CD4-positive, alpha-beta T cell treated with Interleukin-15 for 4 hours (primary cell): ENCODE measurements at regions not wholly inside any gene's neighbourhood (a gene's known extent, or its start where the extent isn't known, plus 50 kb on each side); places are given as distances from the start of the nearest gene placed in this dataset.

Experiments used
- DNase-seq: peaks from one replicate; pipeline ENCODE4 v3.0.0-alpha.2; 2020; ENCODE audit warnings: low spot score

DNA sequence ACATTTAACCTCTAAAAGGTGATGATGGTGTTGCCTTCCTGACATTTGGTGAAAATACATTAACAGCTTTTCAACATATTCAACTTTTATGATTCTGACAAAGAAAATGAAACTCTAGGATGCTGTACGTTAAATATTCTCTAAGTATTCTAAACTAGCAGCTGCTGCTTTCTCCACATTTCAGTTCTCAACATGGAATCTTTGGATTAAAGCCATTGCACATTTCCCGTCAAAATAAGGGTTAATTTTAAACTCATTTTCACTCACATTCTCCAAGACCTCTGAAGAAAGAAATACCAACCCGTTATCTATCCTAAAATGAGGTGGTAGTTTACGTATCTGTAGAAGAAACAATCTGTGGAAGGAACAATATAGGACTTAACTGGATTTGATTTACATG lies 655.7 kb upstream of the ARPP21 start:
- DNase-seq = no peak

DNA sequence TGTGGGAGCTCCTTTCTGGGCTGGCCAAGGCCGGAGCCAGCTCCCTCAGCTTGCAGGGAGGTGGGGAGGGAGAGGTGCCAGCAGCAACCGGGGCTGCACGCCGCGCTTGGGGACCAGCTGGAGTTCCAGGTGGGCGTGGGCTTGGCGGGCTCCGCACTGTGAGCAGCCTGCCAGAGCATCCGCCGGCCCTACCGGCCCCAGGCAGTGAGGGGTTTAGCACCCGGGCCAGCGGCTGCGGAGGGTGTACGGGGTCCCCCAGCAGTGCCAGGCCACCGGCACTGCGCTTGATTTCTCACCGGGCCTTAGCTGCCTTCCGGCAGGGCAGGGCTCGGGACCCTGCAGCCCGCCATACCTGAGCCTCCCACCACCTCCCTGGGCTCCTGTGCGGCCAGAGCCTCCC lies 651.0 kb upstream of the ARPP21 start:
- no peak for DNase-seq

GRCh38 chr3:34995796-34996430 lies 643.4 kb upstream of the ARPP21 start:
- DNase-seq = no peak

GRCh38 chr3:34998902-34999301 lies 640.4 kb upstream of the ARPP21 start:
- no peak for DNase-seq

DNA sequence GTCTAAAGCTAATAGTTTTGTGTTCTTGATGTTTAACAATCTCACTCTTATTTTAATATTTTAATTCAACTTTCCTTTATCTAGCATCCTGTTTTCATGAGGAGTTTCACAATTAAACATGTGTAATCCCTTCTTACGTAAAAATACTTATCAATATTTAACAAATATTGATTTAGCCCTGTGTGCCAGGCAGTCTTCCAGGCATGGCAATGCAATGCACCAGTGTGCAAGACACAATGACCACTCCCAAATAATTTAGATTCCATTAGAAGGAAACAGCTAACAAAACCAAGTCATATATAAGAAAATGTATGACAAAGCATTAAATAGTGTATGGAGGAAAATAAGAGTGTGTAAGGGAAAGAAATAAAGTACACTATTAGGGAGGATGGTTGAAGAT lies 627.1 kb upstream of the ARPP21 start:
- no peak for DNase-seq

GRCh38 chr3:35028157-35028556 lies 611.2 kb upstream of the ARPP21 start:
- DNase-seq = no peak

DNA sequence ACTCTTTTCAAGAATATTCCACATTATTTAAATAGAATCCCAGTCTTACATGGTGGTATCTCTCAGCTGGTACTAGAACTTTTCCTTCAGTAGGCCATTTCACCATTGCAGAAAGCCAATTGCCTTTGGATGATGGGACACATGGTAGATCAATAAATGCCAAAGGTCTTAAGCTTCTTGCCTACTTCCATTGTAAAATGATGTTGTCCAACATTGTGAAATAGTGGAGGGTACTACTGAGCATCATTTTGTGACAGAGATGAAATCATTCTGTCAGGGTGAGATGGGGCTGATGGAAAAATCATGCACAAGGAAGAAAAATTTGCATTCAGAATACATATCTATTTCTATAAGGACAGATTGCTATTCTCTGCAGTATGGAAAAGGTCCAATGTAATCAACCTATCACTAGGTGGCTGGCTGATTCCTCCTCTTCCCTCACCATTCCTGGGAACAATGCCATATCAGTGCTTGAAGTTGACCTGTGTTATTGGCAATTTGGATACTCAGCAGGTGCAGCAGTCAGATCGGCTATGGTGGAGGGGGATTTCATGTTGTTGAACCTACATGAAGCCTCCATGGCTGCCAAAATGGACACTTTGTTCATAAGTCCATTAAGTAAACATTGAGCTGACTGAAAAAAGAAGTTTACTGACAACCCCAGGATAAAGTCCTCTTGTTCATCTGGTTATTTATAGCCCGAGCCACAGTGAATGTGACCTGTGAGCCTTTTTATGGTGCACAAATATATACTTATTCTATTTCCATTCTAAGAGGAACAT lies 596.9 kb upstream of the ARPP21 start:
- no peak for DNase-seq

GRCh38 chr3:35043040-35043439 lies 596.3 kb upstream of the ARPP21 start:
- DNase-seq = no peak

DNA sequence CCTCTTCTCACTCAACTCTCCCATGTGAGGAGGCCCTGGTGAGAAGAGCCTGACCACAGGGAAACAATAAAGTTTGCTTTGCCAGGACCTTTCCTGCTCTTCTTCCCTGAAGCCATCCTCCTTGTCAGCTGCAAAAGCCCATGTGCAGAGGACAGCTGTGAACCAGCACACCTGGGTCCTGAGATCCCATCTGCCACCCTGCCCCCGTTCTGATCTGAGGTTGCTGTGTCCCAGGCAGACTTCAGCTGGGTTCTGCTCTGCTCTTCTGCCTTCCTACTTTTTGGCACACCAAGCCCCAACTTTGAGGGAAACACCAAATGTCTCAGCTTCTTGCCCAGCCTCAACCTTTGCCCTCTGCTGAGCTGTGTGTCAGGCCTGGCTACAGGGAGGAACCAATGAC lies 595.1 kb upstream of the ARPP21 start:
- no peak for DNase-seq

- DNase-seq = no peak
Observed at GRCh38 chr3:35045118-35045517, 594.2 kb upstream of the ARPP21 start.

DNA sequence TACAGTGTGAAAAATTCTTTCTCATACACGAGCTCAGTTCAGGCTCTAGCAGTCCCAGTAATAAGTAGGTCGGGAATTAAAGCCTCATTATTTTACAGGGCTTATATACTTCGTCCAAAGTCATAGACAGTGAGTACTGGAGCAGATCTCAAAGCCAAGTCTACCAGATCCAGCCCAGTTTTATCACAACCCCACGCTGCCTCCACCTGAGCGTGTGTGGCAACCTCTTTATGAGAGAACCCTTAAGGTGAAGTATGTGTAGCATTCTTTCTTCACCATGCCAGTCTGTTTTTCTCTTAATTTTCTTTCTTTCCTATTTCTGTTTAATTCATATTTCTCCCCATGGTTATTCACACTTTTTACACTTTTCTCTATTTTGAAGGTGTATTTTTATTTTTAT lies 574.6 kb upstream of the ARPP21 start:
- no peak for DNase-seq

DNA sequence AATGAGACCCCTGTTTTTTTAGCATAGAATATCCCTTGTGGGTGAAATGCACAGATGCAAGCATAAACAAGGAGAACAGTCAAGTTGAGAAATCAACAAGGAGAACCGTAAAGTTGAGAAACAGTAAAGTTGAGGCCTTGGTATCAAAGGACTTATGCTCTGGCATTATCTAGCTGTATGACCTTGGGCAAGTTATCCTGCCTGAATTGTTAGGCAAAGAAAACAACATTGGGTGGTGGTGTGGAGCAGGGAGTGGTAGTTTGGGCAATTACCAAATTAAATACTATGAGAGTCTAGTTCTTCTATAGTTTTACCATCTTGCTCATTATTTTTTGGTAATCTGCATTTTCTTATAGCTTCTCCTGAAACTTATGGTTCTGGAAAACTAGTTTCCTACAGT lies 573.4 kb upstream of the ARPP21 start:
- no peak for DNase-seq

GRCh38 chr3:35067750-35068149 lies 571.6 kb upstream of the ARPP21 start:
- DNase-seq = no peak

DNA sequence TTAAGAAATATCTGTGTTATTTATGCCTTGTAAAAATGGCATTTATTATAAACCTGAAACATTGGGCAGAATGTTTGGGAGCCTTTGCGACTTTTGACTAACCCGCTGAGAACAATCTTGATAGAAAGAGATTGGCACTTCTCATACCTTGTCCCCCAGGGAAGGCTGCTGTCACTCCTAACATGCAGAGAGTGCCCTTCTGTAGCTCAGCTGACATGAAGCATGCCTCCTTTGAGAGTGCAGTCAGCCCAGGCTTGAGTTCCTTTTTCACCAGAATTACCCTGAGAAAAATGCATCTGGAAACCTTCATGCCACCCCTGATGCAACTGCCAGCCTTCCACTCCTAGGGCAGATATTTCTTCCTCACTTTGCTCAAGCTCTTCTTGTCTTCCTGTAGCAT lies 569.2 kb upstream of the ARPP21 start:
- no peak for DNase-seq

- no peak for DNase-seq
Observed at GRCh38 chr3:35071772-35072171, 567.6 kb upstream of the ARPP21 start.

GRCh38 chr3:35078780-35079179 lies 560.5 kb upstream of the ARPP21 start:
- no peak for DNase-seq

DNA sequence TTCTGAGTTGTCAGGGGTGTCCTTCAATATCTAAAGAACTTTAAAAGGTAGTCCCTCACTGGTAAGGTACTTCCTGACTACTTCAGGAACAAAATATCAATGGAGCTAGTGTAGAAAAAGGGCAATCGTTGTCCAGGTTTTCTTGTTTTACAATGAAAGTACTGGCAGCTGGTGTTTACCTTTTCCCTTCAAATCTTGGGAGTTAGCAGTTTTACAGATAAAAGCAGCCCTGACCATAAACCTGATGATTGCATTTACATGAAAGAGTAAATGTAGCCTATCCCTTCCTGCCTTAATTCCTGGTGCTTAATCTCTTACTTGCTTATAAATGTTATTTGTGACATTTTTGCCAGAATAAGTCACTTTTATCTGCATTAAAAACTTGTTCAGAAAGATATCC lies 559.9 kb upstream of the ARPP21 start:
- DNase-seq = no peak

- no peak for DNase-seq
Observed at GRCh38 chr3:35081899-35082298, 557.4 kb upstream of the ARPP21 start.

DNA sequence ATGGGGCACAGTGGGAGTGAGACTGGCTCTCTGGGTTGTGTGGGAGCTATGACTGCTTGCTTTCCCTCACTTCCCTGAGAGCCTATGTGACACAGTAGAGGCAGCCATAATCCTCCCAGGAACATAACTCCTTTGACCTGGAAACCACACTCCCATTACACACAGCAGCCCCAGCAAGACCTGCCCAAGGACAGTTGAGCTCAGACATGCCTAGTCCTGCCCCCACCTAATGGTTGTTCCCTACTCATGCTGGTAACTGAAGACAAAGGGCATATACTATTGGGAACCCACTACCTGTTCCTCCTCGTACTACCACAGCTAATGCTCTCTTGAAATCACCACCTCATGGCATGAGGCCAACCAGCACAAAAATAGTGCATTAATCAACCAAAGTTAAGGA lies 550.4 kb upstream of the ARPP21 start:
- no peak for DNase-seq

DNA sequence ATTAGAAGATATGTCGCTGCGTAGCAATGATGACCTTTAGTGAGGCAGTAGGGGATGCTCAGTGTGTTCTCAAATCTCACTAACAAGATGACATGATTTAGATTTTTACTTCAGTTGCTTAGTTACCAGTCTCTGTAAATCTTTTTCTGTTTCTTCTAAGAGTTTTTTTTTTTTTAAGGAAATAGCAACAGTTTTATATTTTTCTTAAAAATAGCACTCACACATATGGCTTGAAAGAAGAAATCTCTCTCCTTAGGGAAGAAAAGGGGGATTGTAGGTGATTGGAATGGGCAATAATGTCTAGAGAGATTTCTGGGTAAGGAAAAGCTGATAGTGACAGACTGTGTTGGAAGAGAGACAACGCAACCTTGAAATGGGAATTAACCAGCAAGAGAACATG lies 524.6 kb upstream of the ARPP21 start:
- no peak for DNase-seq

- DNase-seq = no peak
Observed at GRCh38 chr3:35120026-35120425, 519.3 kb upstream of the ARPP21 start.

- DNase-seq = no peak
Observed at GRCh38 chr3:35137612-35138011, 501.7 kb upstream of the ARPP21 start.

GRCh38 chr3:35141406-35141805 lies 497.9 kb upstream of the ARPP21 start:
- no peak for DNase-seq

DNA sequence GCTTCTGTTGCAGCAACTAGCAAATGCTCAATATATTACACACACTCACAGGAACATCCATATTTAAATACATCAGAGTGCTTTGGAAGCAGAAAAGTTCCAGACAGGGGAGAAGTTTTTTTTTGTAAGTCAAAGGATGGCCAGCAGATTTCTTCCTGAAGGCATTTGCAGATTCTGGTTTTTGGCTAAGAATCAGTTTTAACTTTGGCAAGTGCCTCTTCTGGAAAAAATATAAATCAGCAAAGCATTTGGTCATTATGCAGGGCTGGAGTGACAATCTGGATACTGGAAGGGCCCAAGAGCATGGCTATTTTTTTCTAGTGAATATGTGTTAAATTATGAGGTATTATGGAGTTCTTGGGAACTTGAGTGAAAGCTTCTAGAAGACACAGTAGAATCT lies 495.3 kb upstream of the ARPP21 start:
- DNase-seq = no peak
